ENCODE measurements at regions not wholly inside any gene's neighbourhood (a gene's known extent, or its start where the extent isn't known, plus 50 kb on each side); places are given as distances from the start of the nearest gene placed in this dataset.

DNA sequence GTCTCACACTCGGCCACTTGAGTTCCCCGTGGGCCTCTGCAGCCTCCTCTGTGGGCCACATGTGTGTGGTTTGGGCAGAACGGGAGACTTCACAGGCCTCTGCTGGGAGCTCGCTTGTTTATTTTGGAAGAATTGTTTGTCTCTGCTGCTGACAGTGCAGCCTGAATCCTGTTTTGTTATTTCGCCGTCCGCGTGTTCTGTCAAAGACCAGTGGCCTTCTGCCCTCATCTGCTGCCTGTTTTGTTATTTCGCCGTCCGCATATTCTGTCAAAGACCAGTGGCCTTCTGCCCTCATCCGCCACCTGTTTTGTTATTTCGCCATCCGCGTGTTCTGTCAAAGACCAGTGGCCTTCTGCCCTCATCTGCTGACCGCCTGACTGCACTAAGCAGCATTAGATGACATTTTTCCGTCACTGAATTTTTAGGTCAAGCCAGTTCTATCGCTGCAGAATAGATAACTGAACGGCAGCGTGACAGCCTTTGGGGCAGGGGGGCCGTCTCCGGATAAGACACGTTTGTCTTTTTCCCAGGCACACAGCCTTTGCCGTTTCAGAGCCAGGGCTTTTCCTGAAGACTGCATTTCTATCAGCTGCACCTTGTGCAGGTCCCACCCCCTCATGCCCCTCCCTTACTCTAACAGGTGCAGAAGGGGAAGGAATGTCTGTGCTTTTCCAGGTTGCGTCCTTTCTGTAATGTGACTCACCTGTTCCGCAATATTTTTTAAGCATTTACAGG is 158.5 kb upstream of the AFDN start (continued):
- TF ChIP-seq, protein P1, sequence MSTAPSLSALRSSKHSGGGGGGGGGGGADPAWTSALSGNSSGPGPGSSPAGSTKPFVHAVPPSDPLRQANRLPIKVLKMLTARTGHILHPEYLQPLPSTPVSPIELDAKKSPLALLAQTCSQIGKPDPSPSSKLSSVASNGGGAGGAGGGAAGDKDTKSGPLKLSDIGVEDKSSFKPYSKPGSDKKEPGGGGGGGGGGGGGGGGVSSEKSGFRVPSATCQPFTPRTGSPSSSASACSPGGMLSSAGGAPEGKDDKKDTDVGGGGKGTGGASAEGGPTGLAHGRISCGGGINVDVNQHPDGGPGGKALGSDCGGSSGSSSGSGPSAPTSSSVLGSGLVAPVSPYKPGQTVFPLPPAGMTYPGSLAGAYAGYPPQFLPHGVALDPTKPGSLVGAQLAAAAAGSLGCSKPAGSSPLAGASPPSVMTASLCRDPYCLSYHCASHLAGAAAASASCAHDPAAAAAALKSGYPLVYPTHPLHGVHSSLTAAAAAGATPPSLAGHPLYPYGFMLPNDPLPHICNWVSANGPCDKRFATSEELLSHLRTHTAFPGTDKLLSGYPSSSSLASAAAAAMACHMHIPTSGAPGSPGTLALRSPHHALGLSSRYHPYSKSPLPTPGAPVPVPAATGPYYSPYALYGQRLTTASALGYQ (CRISPR knock-in tag; IDR thresholded peaks at IDR 0.05) = 0 out of 2 replicates have a peak, but pooled peaks have one; percentile 62
- TF ChIP-seq ZNF329 (CRISPR knock-in tag; IDR thresholded peaks at IDR 0.05; ENCODE audit: low read depth) (peak; percentile 89; the same call in 1 of the 2 replicates), KLF15 (CRISPR knock-in tag; IDR thresholded peaks at IDR 0.05; ENCODE audit: borderline replicate concordance) (no peak), KLF16 (CRISPR knock-in tag; IDR thresholded peaks at IDR 0.05) (peak in 1 of 2 experiments; percentile 96; a peak in 2 of 4 replicates), ZNF530 (CRISPR knock-in tag; IDR thresholded peaks at IDR 0.05; ENCODE audit: low read depth) (no peak), WIZ (CRISPR knock-in tag; IDR thresholded peaks at IDR 0.05) (no peak; the same call in 1 of the 2 replicates), ARNT (IDR thresholded peaks at IDR 0.05) (no peak), PAWR (CRISPR knock-in tag; IDR thresholded peaks at IDR 0.05; ENCODE audit: borderline replicate concordance) (0 out of 2 replicates have a peak, but pooled peaks have one; percentile 10), CCDC6 (CRISPR knock-in tag; IDR thresholded peaks at IDR 0.05) (peak; percentile 97)
- TF ChIP-seq, protein P2, sequence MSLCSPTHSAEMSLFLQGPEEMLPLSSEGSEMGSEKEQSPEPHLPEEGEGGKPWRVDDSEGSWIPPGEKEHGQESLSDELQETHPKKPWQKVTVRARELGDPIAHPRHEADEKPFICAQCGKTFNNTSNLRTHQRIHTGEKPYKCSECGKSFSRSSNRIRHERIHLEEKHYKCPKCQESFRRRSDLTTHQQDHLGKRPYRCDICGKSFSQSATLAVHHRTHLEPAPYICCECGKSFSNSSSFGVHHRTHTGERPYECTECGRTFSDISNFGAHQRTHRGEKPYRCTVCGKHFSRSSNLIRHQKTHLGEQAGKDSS (CRISPR knock-in tag; IDR thresholded peaks at IDR 0.05; ENCODE audit: borderline replicate concordance, low read depth) = peak; percentile 59; the same call in 1 of the 2 replicates
